HCT116 (cell line): ENCODE measurements at regions not wholly inside any gene's neighbourhood (a gene's known extent, or its start where the extent isn't known, plus 50 kb on each side); places are given as distances from the start of the nearest gene placed in this dataset.

Experiments used
- ATAC-seq: fragments of 200-7000 bp; cut with Tn5 transposase; 2 replicates; pipeline ENCODE4 v1.9.1; 2020; ENCODE audit warnings: mild to moderate bottlenecking, moderate library complexity
- BruUV-seq: library from RNA; stranded (reverse); fragments of 400-500 nt; replicated peaks from 2 replicates; lab custom pipeline; 2021; lab: Mats Ljungman, UMichigan
- CTCF ChIA-PET: fragments of 300-600 bp; sonication (Branson Sonifier 250); formaldehyde crosslinking; loops from one replicate; lab custom pipeline; 2021; ENCODE audit warnings: antibody characterized with exemption; lab: Charles Lee
- POLR2A ChIA-PET: fragments of 300-600, 350-600 bp; sonication (Branson Sonifier 250); formaldehyde crosslinking; loops from one replicate; lab custom pipeline; 2021; ENCODE audit warnings: antibody characterized with exemption; lab: Charles Lee
- RAD21 ChIA-PET, 2 experiments: fragments of 300-600 bp; sonication (Branson Sonifier 250); formaldehyde crosslinking; loops; one replicate each; lab custom pipeline; 2023; ENCODE audit warnings: low total read pairs in 2 of 2; ENCODE audit not compliant: uncharacterized antibody in 2 of 2, unreplicated experiment in 2 of 2, low non-redundant PET in 1 of 2; lab: Charles Lee
- DNase-seq: peaks from one replicate; pipeline ENCODE4 v3.0.0-alpha.2; 2010; ENCODE audit warnings: low read depth, low spot score
- H2AFZ ChIP-seq: fragments of 200-600 bp; shearing (Covaris generic), sonication (generic); 2 replicates; pipeline ENCODE4 v1.6.1; 2017; ENCODE audit warnings: low read depth, mixed run types, mixed read lengths, antibody characterized with exemption, low read length; ENCODE audit not compliant: poor library complexity, severe bottlenecking
- H3K27ac ChIP-seq: 2 replicates; pipeline ENCODE4 v1.5.1; 2012; ENCODE audit warnings: low read depth, low read length
- H3K27me3 ChIP-seq: fragments of 200-600 bp; sonication (generic); 2 replicates; pipeline ENCODE4 v1.6.1; 2016; ENCODE audit warnings: mixed run types, low read length, mixed read lengths; ENCODE audit not compliant: insufficient read depth
- H3K36me3 ChIP-seq, 2 experiments: fragments of 200-500 bp in 1 of 2; fragments of 200-600 bp in 1 of 2; sonication (Bioruptor generic) in 1 of 2; sonication (generic) in 1 of 2; 2 replicates each; pipeline versions ENCODE4 v1.5.1 to v1.6.1; 2014 to 2016; ENCODE audit warnings: low read length in 2 of 2, inconsistent platforms in 1 of 2, mixed read lengths in 1 of 2, mixed run types in 1 of 2; ENCODE audit not compliant: insufficient read depth in 2 of 2, control insufficient read depth in 1 of 2
- H3K4me1 ChIP-seq, 2 experiments: fragments of 200-600 bp in 1 of 2; sonication (generic) in 1 of 2; 2 replicates each; pipeline versions ENCODE4 v1.5.1 to v1.6.1; 2012 to 2017; ENCODE audit warnings: low read length in 2 of 2, inconsistent platforms in 1 of 2, mild to moderate bottlenecking in 1 of 2, mixed read lengths in 1 of 2, mixed run types in 1 of 2, moderate library complexity in 1 of 2; ENCODE audit not compliant: insufficient read depth in 2 of 2, control insufficient read depth in 1 of 2
- H3K4me2 ChIP-seq: fragments of 200-600 bp; sonication (generic); 2 replicates; pipeline ENCODE4 v1.6.1; 2017; ENCODE audit warnings: mixed run types, low read length, mixed read lengths
- H3K4me3 ChIP-seq, 2 experiments: fragments of 200-600 bp in 1 of 2; sonication (generic) in 1 of 2; replicated peaks in 1 of 2; 2 replicates each; pipeline ENCODE4 v1.5.1; 2011 to 2016; ENCODE audit warnings: low read length in 2 of 2, control low read depth in 1 of 2, low read depth in 1 of 2, mild to moderate bottlenecking in 1 of 2, mixed read lengths in 1 of 2, mixed run types in 1 of 2
- H3K79me2 ChIP-seq: fragments of 200-600 bp; sonication (generic); 2 replicates; pipeline ENCODE4 v1.6.1; 2017; ENCODE audit warnings: mild to moderate bottlenecking, mixed run types, low read length, moderate library complexity, mixed read lengths; ENCODE audit not compliant: insufficient read depth
- H3K9ac ChIP-seq: fragments of 200-600 bp; sonication (generic); 2 replicates; pipeline ENCODE4 v1.6.1; 2016; ENCODE audit warnings: low read length, mixed read lengths
- H3K9me2 ChIP-seq: fragments of 200-600 bp; sonication (generic), shearing (Covaris generic); 2 replicates; pipeline ENCODE4 v1.6.1; 2017; ENCODE audit warnings: mixed run types, mild to moderate bottlenecking, moderate library complexity; ENCODE audit not compliant: insufficient read depth
- H3K9me3 ChIP-seq, 2 experiments: fragments of 200-500 bp in 1 of 2; fragments of 200-600 bp in 1 of 2; sonication (Bioruptor generic) in 1 of 2; sonication (generic) in 1 of 2; 2 replicates each; pipeline ENCODE4 v1.6.1; 2014 to 2017; ENCODE audit warnings: low read length in 2 of 2, mixed read lengths in 2 of 2, inconsistent platforms in 1 of 2, low read depth in 1 of 2, mild to moderate bottlenecking in 1 of 2, mixed run types in 1 of 2, moderate library complexity in 1 of 2; ENCODE audit not compliant: control insufficient read depth in 1 of 2, insufficient read depth in 1 of 2
- H4K20me1 ChIP-seq: fragments of 200-600 bp; sonication (generic), shearing (Covaris generic); 2 replicates; pipeline ENCODE4 v1.6.1; 2017; ENCODE audit warnings: mixed run types, mild to moderate bottlenecking, moderate library complexity; ENCODE audit not compliant: insufficient read depth
- CBX3 ChIP-seq: IDR thresholded peaks from 2 replicates; pipeline ENCODE4 v1.6.1; 2012; ENCODE audit warnings: low read depth
- EGR1 ChIP-seq: IDR thresholded peaks from 2 replicates; pipeline ENCODE4 v1.6.1; 2012; ENCODE audit warnings: low read depth
- ELF1 ChIP-seq: IDR thresholded peaks from 2 replicates; pipeline ENCODE4 v1.6.1; 2012; ENCODE audit warnings: low read depth, borderline replicate concordance
- EZH2 ChIP-seq: fragments of 200-600 bp; sonication (generic); IDR thresholded peaks from 2 replicates; pipeline ENCODE4 v1.6.1; 2017; ENCODE audit warnings: antibody characterized with exemption, mixed run types
- EZH2phosphoT487 ChIP-seq: fragments of 200-600 bp; IDR thresholded peaks from 2 replicates; pipeline ENCODE4 v1.6.1; 2018; ENCODE audit warnings: antibody characterized with exemption, borderline replicate concordance
- FOSL1 ChIP-seq: IDR thresholded peaks from 2 replicates; pipeline ENCODE4 v1.6.1; 2012; ENCODE audit warnings: low read depth
- POLR2A ChIP-seq: IDR thresholded peaks from 2 replicates; pipeline ENCODE4 v1.7.0; 2011; ENCODE audit warnings: borderline replicate concordance; ENCODE audit not compliant: insufficient read depth, insufficient read length; ENCODE audit errors: extremely low read depth
- POLR2AphosphoS5 ChIP-seq: IDR thresholded peaks from 2 replicates; pipeline ENCODE4 v1.6.1; 2011; ENCODE audit warnings: mild to moderate bottlenecking, low read depth, low read length, moderate library complexity
- RAD21 ChIP-seq: IDR thresholded peaks from 2 replicates; pipeline ENCODE4 v1.6.1; 2012; ENCODE audit warnings: low read depth, mild to moderate bottlenecking
- SIN3A ChIP-seq: IDR thresholded peaks from 2 replicates; pipeline ENCODE4 v1.6.1; 2012; ENCODE audit warnings: low read depth
- SRF ChIP-seq: IDR thresholded peaks from 2 replicates; pipeline ENCODE4 v1.6.1; 2012; ENCODE audit warnings: low read depth
- ZNF274 ChIP-seq: fragments of 200-500 bp; sonication (Bioruptor generic); IDR thresholded peaks from 2 replicates; pipeline ENCODE4 v1.6.1; 2014; ENCODE audit warnings: mild to moderate bottlenecking, low read depth, low read length, inconsistent platforms
- intact Hi-C: fragments of 100-400 bp; cut with micrococcal nuclease; formaldehyde crosslinking; loops from 2 replicates; pipeline ENCODE4 v1.10.0; 2022
- TF ChIP-seq, protein P1 (sequence below): IDR thresholded peaks from 2 replicates; pipeline ENCODE4 v1.6.1; 2012
- TF ChIP-seq, protein P2 (sequence below): IDR thresholded peaks from 2 replicates; pipeline ENCODE4 v1.6.1; 2012

DNA sequence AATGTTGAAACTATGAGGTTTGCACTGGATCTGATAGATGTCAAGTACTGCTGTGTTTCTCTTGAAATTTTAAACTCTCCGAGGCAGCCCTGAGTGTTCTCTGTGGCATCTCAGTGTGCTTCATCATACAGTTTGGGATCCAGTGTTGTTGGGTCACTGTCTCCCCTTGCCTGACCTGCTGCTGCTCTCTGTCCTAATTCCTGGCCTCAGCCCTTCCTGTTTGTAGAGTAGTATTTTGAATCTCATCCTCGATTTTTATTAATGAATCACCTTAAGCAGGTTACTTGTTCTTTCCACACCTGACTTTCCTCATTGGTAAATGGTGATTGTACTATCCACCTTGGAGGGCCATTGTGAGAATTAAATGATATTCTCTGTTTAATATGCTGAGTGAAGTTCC lies 70.7 kb upstream of the PAX6 start:
- H3K27ac ChIP-seq = no peak overlapping the region
- CTCF ChIA-PET = interaction anchor here (1.0 kb wide), 1 partner anchor 11 kb away, joined by 3 read pairs; no protein-coding TSS in a partner anchor
- POLR2A ChIA-PET = no interaction called here
- no peak overlapping the region for H3K4me3 ChIP-seq
- no peaks in the 10 kb centered on the region for H3K79me2 ChIP-seq
- no TSS peak for BruUV-seq
- no peaks in the 10 kb centered on the region for H4K20me1 ChIP-seq
- ATAC-seq (no peak), DNase-seq (no peak)
- H3K27me3 ChIP-seq = peaks cover 14% of the 10 kb centered on the region; the same call in 1 of the 2 replicates
- H3K9me2 ChIP-seq = no peaks in the 10 kb centered on the region
- RAD21 ChIA-PET = no interaction called here
- H2AFZ ChIP-seq = no peak overlapping the region
- no peaks in the 10 kb centered on the region for H3K36me3 ChIP-seq
- TF ChIP-seq ELF1 (no peak), SRF (no peak), EZH2 (no peak), CBX3 (no peak), FOSL1 (no peak), POLR2A (no peak), SIN3A (no peak), POLR2AphosphoS5 (no peak), EZH2phosphoT487 (no peak), RAD21 (no peak), ZNF274 (no peak), EGR1 (no peak)
- TF ChIP-seq, protein P1, sequence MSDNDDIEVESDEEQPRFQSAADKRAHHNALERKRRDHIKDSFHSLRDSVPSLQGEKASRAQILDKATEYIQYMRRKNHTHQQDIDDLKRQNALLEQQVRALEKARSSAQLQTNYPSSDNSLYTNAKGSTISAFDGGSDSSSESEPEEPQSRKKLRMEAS = no peak
- TF ChIP-seq, protein P2, sequence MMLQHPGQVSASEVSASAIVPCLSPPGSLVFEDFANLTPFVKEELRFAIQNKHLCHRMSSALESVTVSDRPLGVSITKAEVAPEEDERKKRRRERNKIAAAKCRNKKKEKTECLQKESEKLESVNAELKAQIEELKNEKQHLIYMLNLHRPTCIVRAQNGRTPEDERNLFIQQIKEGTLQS = no peak
- intact Hi-C loops = no loop called here
- no peak overlapping the region for H3K4me2 ChIP-seq
- H3K9ac ChIP-seq = no peak overlapping the region
- no peaks in the 10 kb centered on the region for H3K4me1 ChIP-seq
- H3K9me3 ChIP-seq = no peaks in the 10 kb centered on the region
